IMR-90 (cell line): ENCODE measurements at regions not wholly inside any gene's neighbourhood (a gene's known extent, or its start where the extent isn't known, plus 50 kb on each side); places are given as distances from the start of the nearest gene placed in this dataset.

Experiments used
- ATAC-seq: fragments of 200-7000 bp; cut with Tn5 transposase; 2 replicates; pipeline ENCODE4 v1.9.1; 2020; ENCODE audit warnings: low read depth, mild to moderate bottlenecking, moderate library complexity
- BruUV-seq: library from RNA; stranded (reverse); fragments of 400-500 nt; replicated peaks from 2 replicates; lab custom pipeline; 2021; lab: Mats Ljungman, UMichigan
- CTCF ChIA-PET: fragments of 300-600 bp; formaldehyde crosslinking; extraction: SDS; loops from one replicate; lab custom pipeline; 2021; ENCODE audit warnings: antibody characterized with exemption; lab: Yijun Ruan, JAX
- POLR2A ChIA-PET: fragments of 300-600 bp; sonication (Branson Sonifier 250); formaldehyde crosslinking; loops from one replicate; lab custom pipeline; 2022; ENCODE audit warnings: antibody characterized with exemption; ENCODE audit not compliant: unreplicated experiment; lab: Charles Lee
- DNase-seq: peaks from one replicate; pipeline ENCODE4 v3.0.0; 2013
- H2AFZ ChIP-seq: replicated peaks from 2 replicates; pipeline ENCODE3; 2013; ENCODE audit warnings: low read length, mild to moderate bottlenecking; ENCODE audit not compliant: poor library complexity
- H2AK5ac ChIP-seq: 2 replicates; pipeline ENCODE4 v1.6.1; 2013; ENCODE audit warnings: low read depth, low read length, inconsistent platforms
- H2AK9ac ChIP-seq: replicated peaks from 2 replicates; pipeline ENCODE3; 2013; ENCODE audit warnings: mild to moderate bottlenecking, low read depth, low read length, moderate library complexity; ENCODE audit not compliant: poor library complexity
- H2BK120ac ChIP-seq: 2 replicates; pipeline ENCODE4 v1.6.1; 2013; ENCODE audit warnings: low read depth, low read length, inconsistent platforms
- H2BK15ac ChIP-seq: 3 replicates; pipeline ENCODE4 v1.6.1; 2013; ENCODE audit warnings: low read depth, low read length, inconsistent platforms
- H2BK20ac ChIP-seq: 2 replicates; pipeline ENCODE4 v1.6.1; 2013; ENCODE audit warnings: low read depth, mild to moderate bottlenecking, inconsistent platforms, low read length, moderate library complexity
- H2BK5ac ChIP-seq: 2 replicates; pipeline ENCODE4 v1.6.1; 2013; ENCODE audit warnings: mild to moderate bottlenecking, low read depth, low read length, inconsistent platforms; ENCODE audit not compliant: poor library complexity, severe bottlenecking
- H3K14ac ChIP-seq: replicated peaks from 2 replicates; pipeline ENCODE4 v1.6.1; 2013; ENCODE audit warnings: low read depth, low read length, inconsistent platforms
- H3K18ac ChIP-seq: 2 replicates; pipeline ENCODE4 v1.6.1; 2013; ENCODE audit warnings: low read depth, low read length, control low read depth
- H3K23ac ChIP-seq: 2 replicates; pipeline ENCODE4 v1.6.1; 2013; ENCODE audit warnings: low read depth, low read length, inconsistent platforms
- H3K27ac ChIP-seq: 2 replicates; pipeline ENCODE4 v1.5.1; 2013; ENCODE audit warnings: mild to moderate bottlenecking, control low read depth, low read length; ENCODE audit not compliant: insufficient read depth
- H3K27me3 ChIP-seq: 2 replicates; pipeline ENCODE4 v1.6.1; 2013; ENCODE audit warnings: low read length; ENCODE audit not compliant: control insufficient read depth, insufficient read depth
- H3K36me3 ChIP-seq: 2 replicates; pipeline ENCODE4 v1.6.1; 2013; ENCODE audit warnings: low read length, mixed read lengths; ENCODE audit not compliant: control insufficient read depth, insufficient read depth
- H3K4ac ChIP-seq: 2 replicates; pipeline ENCODE4 v1.6.1; 2013; ENCODE audit warnings: low read depth, low read length, inconsistent platforms
- H3K4me1 ChIP-seq: 2 replicates; pipeline ENCODE4 v1.6.1; 2013; ENCODE audit warnings: low read length, mixed read lengths; ENCODE audit not compliant: control insufficient read depth, insufficient read depth
- H3K4me2 ChIP-seq: 2 replicates; pipeline ENCODE4 v1.6.1; 2013; ENCODE audit warnings: low read depth, mild to moderate bottlenecking, control low read depth, low read length, moderate library complexity
- H3K4me3 ChIP-seq: 2 replicates; pipeline ENCODE4 v1.5.1; 2013; ENCODE audit warnings: low read depth, mild to moderate bottlenecking, control low read depth, low read length, moderate library complexity; ENCODE audit not compliant: insufficient read depth
- H3K56ac ChIP-seq: 2 replicates; pipeline ENCODE4 v1.6.1; 2013; ENCODE audit warnings: low read length, inconsistent platforms; ENCODE audit not compliant: insufficient read depth; ENCODE audit errors: extremely low read depth
- H3K79me1 ChIP-seq, 2 experiments: 2 replicates each; pipeline ENCODE4 v1.6.1; 2013; ENCODE audit warnings: low read length in 2 of 2, inconsistent platforms in 1 of 2, low read depth in 1 of 2
- H3K9ac ChIP-seq: 2 replicates; pipeline ENCODE4 v1.6.1; 2013; ENCODE audit warnings: low read depth, low read length, control low read depth
- H3K9me1 ChIP-seq: 2 replicates; pipeline ENCODE4 v1.6.1; 2013; ENCODE audit warnings: low read length, inconsistent platforms; ENCODE audit not compliant: insufficient read depth
- H3K9me3 ChIP-seq: 2 replicates; pipeline ENCODE4 v1.6.1; 2013; ENCODE audit warnings: low read length; ENCODE audit not compliant: control insufficient read depth, insufficient read depth
- H4K20me1 ChIP-seq: 2 replicates; pipeline ENCODE4 v1.6.1; 2013; ENCODE audit warnings: low read length, inconsistent platforms; ENCODE audit not compliant: insufficient read depth
- H4K5ac ChIP-seq: 2 replicates; pipeline ENCODE4 v1.6.1; 2013; ENCODE audit warnings: mild to moderate bottlenecking, low read depth, low read length, control low read depth
- H4K8ac ChIP-seq, 2 experiments: 2 replicates each; pipeline ENCODE4 v1.6.1; 2013; ENCODE audit warnings: low read depth in 2 of 2, low read length in 2 of 2, control low read depth in 1 of 2, inconsistent platforms in 1 of 2
- H4K91ac ChIP-seq: 2 replicates; pipeline ENCODE4 v1.6.1; 2013; ENCODE audit warnings: low read depth, low read length, inconsistent platforms; ENCODE audit not compliant: insufficient read depth
- CHD1 ChIP-seq: IDR thresholded peaks from 2 replicates; pipeline ENCODE4 v1.6.1; 2012; ENCODE audit warnings: low read depth, low read length, improper control_type of control experiment
- MAFK ChIP-seq: IDR thresholded peaks from 2 replicates; pipeline ENCODE4 v1.6.1; 2012; ENCODE audit warnings: low read depth, low read length, improper control_type of control experiment
- WGBS, 2 experiments: methylation state at CpG; one replicate each; pipeline versions ENCODE4 v1.1.5 to v1.1.7; 2013; ENCODE audit warnings: missing lambda C conversion rate in 2 of 2; ENCODE audit not compliant: insufficient read length in 1 of 2; ENCODE audit errors: extremely low coverage in 2 of 2; 5-methylcytosine and 5-hydroxymethylcytosine counted together
- dilution Hi-C: fragments of 300-500 bp; cut with HindIII; formaldehyde crosslinking; loops from one replicate; pipeline ENCODE4 v1.14.3; 2018; ENCODE audit warnings: low sequenced_read_pairs; ENCODE audit not compliant: unreplicated experiment
- in situ Hi-C: fragments of 300-500 bp; cut with MboI; formaldehyde crosslinking; loops from 3 replicates; pipeline ENCODE4 v1.14.3; 2019; ENCODE audit warnings: low sequenced_read_pairs, inconsistent platforms, mixed read lengths
- intact Hi-C: fragments of 100-400 bp; cut with micrococcal nuclease; formaldehyde crosslinking; loops from 2 replicates; pipeline ENCODE4 v1.10.0; 2022

DNA sequence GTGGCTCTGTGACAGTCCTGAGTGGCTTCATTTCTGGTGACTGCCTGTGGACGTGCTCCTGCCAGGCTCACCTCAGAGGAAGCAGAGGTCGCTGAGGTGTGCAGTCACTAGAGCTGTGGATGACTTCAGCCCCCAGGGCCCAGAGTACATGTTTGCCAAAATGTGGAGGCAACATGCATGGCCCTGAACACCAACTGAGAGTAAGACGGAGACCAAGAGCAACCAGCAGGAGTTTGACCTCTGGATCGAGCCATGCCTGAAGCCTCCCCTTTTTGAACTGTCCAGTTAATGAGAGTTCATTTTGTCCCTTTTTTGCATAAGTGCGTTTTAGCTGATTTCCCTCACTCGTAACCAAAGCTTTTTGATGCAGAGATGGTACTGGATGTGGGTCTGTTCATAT lies 184.9 kb downstream of the RTP5 start:
- H3K27me3 ChIP-seq, result peaks cover 63% of the 10 kb centered on the region
- no peak overlapping the region for H3K9ac ChIP-seq
- peaks cover 3% of the 10 kb centered on the region for H3K9me3 ChIP-seq
- no peak overlapping the region for H2AK5ac ChIP-seq
- H2BK20ac ChIP-seq, result no peak overlapping the region
- in situ Hi-C loops, result no loop called here
- no peak overlapping the region for H3K14ac ChIP-seq
- intact Hi-C loops, result no loop called here
- no peak overlapping the region for H3K4ac ChIP-seq
- ATAC-seq (no peak), DNase-seq (no peak)
- dilution Hi-C loops, result no loop called here
- H3K36me3 ChIP-seq, result no peaks in the 10 kb centered on the region
- no peak overlapping the region for H4K91ac ChIP-seq
- no peak overlapping the region for H3K4me3 ChIP-seq
- no peaks in the 10 kb centered on the region for H3K9me1 ChIP-seq
- no peak overlapping the region for H3K23ac ChIP-seq
- no peaks in the 10 kb centered on the region for H4K20me1 ChIP-seq
- TF ChIP-seq MAFK (no peak), CHD1 (no peak)
- ChIA-PET POLR2A (no interaction called here), CTCF (no interaction called here)
- H4K5ac ChIP-seq, result no peak overlapping the region
- no peaks in the 10 kb centered on the region for H3K4me1 ChIP-seq
- H2AFZ ChIP-seq, result no peak overlapping the region
- H4K8ac ChIP-seq, result no peak overlapping the region
- H2BK5ac ChIP-seq, result no peak overlapping the region
- H2AK9ac ChIP-seq, result no peak overlapping the region
- H3K18ac ChIP-seq, result no peak overlapping the region
- WGBS, 2 experiments, result 80% methylated on average over 2 of the region's 6 CpGs; no CpG with 5 or more reads in 1 of the 2 experiments
- H2BK15ac ChIP-seq, result no peak overlapping the region
- no peak overlapping the region for H3K56ac ChIP-seq
- no peak overlapping the region for H3K27ac ChIP-seq
- no peak overlapping the region for H3K4me2 ChIP-seq
- BruUV-seq, result no TSS peak
- H2BK120ac ChIP-seq, result no peak overlapping the region
- no peaks in the 10 kb centered on the region for H3K79me1 ChIP-seq
